Left lung (tissue), 4 donors: ENCODE measurements at regions not wholly inside any gene's neighbourhood (a gene's known extent, or its start where the extent isn't known, plus 50 kb on each side); places are given as distances from the start of the nearest gene placed in this dataset.

Experiments used
- ATAC-seq: fragments of 200-7000 bp; cut with Tn5 transposase; one replicate; pipeline ENCODE4 v1.9.1; 2020; ENCODE audit warnings: moderate library complexity
- DNase-seq, 4 donors: peaks; one replicate each; pipeline ENCODE4 v3.0.0-alpha.2; 2013 to 2020
- H3K27ac ChIP-seq, 2 donors: fragments of 200-600 bp; sonication (generic) in 1 of 2; one replicate each; pipeline versions ENCODE4 v1.5.0 to v1.8.0; 2020 to 2021
- H3K27me3 ChIP-seq, 2 donors: fragments of 200-600 bp; sonication (generic) in 1 of 2; one replicate each; pipeline versions ENCODE4 v1.5.0 to v1.8.0; 2020 to 2021
- H3K36me3 ChIP-seq, 2 donors: fragments of 200-600 bp; sonication (generic) in 1 of 2; one replicate each; pipeline versions ENCODE4 v1.5.0 to v1.8.0; 2020 to 2021
- H3K4me1 ChIP-seq, 2 donors: fragments of 200-600 bp; one replicate each; pipeline ENCODE4 v1.8.0; 2021
- H3K4me3 ChIP-seq, 2 donors: fragments of 200-600 bp; sonication (generic) in 1 of 2; one replicate each; pipeline versions ENCODE4 v1.5.0 to v1.8.0; 2020 to 2021; ENCODE audit warnings: mild to moderate bottlenecking in 1 of 2
- H3K9me3 ChIP-seq, 2 donors: fragments of 200-600 bp; sonication (generic) in 1 of 2; one replicate each; pipeline versions ENCODE4 v1.5.0 to v1.8.0; 2020 to 2021
- CTCF ChIP-seq, 2 donors: fragments of 200-600 bp; sonication (generic) in 1 of 2; IDR thresholded peaks; one replicate each; pipeline versions ENCODE4 v1.5.0 to v1.8.0; 2021; ENCODE audit warnings: antibody characterized with exemption in 2 of 2
- intact Hi-C, 2 donors: fragments of 100-400 bp; cut with DNase I; formaldehyde crosslinking; loops; one replicate each; pipeline versions ENCODE4 v1.11.2 to v1.14.2; 2022
- donor health status: DM: no; HTN: yes; CAD: no.
- donor health status: DM: no; HTN: no; CAD: no.

GRCh38 chr10:130776724-130777123 is 534.8 kb downstream of the TCERG1L start:
- Histone ChIP-seq H3K9me3 (no peaks in the 10 kb centered on the region), H3K4me3 (no peak overlapping the region), H3K4me1 (no peaks in the 10 kb centered on the region), H3K27me3 (peaks cover 0 to 38% of the 10 kb centered on the region in 2 donors), H3K36me3 (no peaks in the 10 kb centered on the region), H3K27ac (no peak overlapping the region)
- no peak for TF ChIP-seq CTCF (IDR thresholded peaks at IDR 0.05)
- ATAC-seq (no peak), DNase-seq (no peak)
- intact Hi-C loops: no loop called here

GRCh38 chr10:130777507-130778165 is 533.9 kb downstream of the TCERG1L start:
- ATAC-seq (no peak), DNase-seq (no peak)
- TF ChIP-seq CTCF (IDR thresholded peaks at IDR 0.05): no peak

GRCh38 chr10:130778166-130778545 is 533.4 kb downstream of the TCERG1L start:
- H3K4me3 ChIP-seq: no peak overlapping the region
- no peaks in the 10 kb centered on the region for H3K36me3 ChIP-seq
- H3K4me1 ChIP-seq: no peaks in the 10 kb centered on the region
- H3K27ac ChIP-seq: no peak overlapping the region
- ATAC-seq (no peak), DNase-seq (no peak)
- intact Hi-C loops: no loop called here
- TF ChIP-seq CTCF (IDR thresholded peaks at IDR 0.05): no peak
- no peaks in the 10 kb centered on the region for H3K9me3 ChIP-seq
- H3K27me3 ChIP-seq: peaks cover 0 to 26% of the 10 kb centered on the region in 2 donors

More at GRCh38 chr10:130777507-130778165, 533.9 kb downstream of the TCERG1L start:
- Histone ChIP-seq H3K4me3 (no peak overlapping the region), H3K9me3 (no peaks in the 10 kb centered on the region), H3K27ac (no peak overlapping the region), H3K27me3 (peaks cover 0 to 29% of the 10 kb centered on the region in 2 donors), H3K4me1 (no peaks in the 10 kb centered on the region), H3K36me3 (no peaks in the 10 kb centered on the region)
- intact Hi-C loops: no loop called here

GRCh38 chr10:130780763-130781162 is 530.8 kb downstream of the TCERG1L start:
- TF ChIP-seq CTCF (IDR thresholded peaks at IDR 0.05): no peak
- intact Hi-C loops: no loop called here
- Histone ChIP-seq H3K4me1 (no peaks in the 10 kb centered on the region), H3K4me3 (no peak overlapping the region), H3K27ac (no peak overlapping the region), H3K36me3 (no peaks in the 10 kb centered on the region), H3K9me3 (no peaks in the 10 kb centered on the region), H3K27me3 (peaks cover 0 to 4% of the 10 kb centered on the region in 2 donors)
- DNase-seq (no peak), ATAC-seq (no peak)

- H3K4me1 ChIP-seq: no peaks in the 10 kb centered on the region
- intact Hi-C loops: no loop called here
Measured at GRCh38 chr10:130781206-130781605, 530.3 kb downstream of the TCERG1L start.

More at GRCh38 chr10:130781206-130781605, 530.3 kb downstream of the TCERG1L start:
- Histone ChIP-seq H3K27ac (no peak overlapping the region), H3K9me3 (no peaks in the 10 kb centered on the region), H3K36me3 (no peaks in the 10 kb centered on the region), H3K27me3 (peaks cover 0 to 6% of the 10 kb centered on the region in 2 donors), H3K4me3 (no peak overlapping the region)
- TF ChIP-seq CTCF (IDR thresholded peaks at IDR 0.05): no peak
- ATAC-seq (no peak), DNase-seq (no peak)
